Activated gamma-delta T cell treated with Interleukin-2 at 50 U/mL for 16 hours (primary cell): ENCODE measurements at regions not wholly inside any gene's neighbourhood (a gene's known extent, or its start where the extent isn't known, plus 50 kb on each side); places are given as distances from the start of the nearest gene placed in this dataset.

Experiments used
- DNase-seq: peaks from one replicate; pipeline ENCODE4 v3.0.0-alpha.2; 2020

DNA sequence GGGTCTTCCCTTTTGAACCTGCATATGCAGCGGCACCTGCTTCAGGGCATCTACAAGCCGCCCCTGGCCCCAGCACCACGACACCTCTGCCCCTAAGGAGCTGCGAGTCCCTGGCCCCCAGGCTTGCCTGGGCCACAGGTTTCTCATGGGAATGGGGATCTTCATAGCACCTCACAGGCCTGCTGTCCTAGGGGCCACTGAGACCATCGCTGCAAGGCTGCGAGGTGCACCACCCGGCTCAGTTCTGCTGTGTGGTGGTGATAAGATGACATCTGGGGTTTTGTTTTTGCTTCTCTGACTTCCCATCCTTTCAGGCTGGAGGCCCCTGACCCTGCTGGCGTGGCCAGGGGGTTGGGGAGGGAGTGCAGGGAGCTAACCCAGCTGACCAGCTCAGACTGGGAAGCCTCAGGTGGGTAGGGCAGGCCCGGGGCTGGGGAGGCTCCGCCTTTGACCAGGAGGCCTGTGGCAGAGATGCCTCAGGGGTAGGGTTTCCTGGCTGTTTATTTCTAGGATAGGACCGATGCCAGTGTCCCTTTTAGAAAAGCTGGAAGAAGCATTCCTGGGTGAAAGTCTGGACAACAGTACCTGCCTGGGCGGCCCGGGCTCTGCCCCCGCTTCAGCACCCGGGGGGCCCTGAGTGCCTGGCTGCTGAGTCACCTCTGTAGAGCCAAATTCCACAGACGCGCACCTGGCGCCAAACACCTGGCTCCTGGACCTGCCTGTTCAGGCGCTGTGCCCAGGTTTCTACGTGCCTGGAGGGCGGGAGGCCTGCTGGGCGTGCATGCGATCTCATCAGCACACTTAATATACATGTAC lies 264.7 kb downstream of the DLL1 start:
- DNase-seq, result no peak

DNA sequence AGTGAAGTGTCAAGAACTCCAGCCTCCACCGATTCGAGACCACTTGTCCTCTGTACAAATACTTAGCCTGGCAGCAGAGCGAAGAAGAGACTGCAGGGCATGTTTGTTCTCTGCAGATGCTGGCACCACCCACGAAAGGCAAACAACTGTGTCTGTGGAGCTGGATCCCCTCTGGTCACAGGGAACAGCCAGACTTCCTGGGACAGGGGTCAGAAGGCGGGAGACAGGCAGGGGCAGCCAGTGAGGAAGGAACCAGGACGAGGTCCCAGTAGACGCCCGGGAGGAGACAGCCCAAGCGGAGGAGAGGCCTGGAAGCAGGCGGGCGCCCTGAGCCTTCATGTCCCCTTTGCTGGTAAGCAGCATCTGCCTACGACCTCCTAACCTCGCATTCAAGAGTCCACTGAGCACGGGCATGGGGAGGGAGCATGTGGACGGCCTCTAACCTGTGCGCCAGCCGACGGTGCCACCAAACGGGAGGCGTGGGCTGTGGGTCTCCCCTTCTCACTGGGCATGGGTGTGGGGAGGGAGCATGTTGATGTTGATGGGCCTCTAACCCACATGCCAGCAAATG lies 265.5 kb downstream of the DLL1 start:
- DNase-seq, result no peak

DNA sequence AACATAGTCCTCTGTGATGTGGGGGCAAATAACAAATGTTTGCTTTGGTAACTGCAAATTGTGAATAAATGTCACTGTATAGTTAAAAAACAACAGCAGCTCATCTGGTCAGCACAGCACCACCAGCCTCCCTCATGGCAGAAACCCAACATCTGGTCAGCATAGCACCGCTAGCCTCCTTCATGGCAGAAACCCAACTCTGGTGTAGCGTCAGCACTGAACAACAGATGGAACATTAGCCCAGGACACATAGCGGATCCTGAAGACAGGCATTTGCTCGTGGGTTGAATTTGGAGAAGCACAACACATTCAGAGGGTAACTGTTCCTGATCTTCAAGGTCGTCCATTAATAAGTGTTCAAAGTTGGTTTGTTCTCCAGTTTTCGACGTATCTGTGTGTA lies 265.9 kb downstream of the DLL1 start:
- DNase-seq, result no peak

DNA sequence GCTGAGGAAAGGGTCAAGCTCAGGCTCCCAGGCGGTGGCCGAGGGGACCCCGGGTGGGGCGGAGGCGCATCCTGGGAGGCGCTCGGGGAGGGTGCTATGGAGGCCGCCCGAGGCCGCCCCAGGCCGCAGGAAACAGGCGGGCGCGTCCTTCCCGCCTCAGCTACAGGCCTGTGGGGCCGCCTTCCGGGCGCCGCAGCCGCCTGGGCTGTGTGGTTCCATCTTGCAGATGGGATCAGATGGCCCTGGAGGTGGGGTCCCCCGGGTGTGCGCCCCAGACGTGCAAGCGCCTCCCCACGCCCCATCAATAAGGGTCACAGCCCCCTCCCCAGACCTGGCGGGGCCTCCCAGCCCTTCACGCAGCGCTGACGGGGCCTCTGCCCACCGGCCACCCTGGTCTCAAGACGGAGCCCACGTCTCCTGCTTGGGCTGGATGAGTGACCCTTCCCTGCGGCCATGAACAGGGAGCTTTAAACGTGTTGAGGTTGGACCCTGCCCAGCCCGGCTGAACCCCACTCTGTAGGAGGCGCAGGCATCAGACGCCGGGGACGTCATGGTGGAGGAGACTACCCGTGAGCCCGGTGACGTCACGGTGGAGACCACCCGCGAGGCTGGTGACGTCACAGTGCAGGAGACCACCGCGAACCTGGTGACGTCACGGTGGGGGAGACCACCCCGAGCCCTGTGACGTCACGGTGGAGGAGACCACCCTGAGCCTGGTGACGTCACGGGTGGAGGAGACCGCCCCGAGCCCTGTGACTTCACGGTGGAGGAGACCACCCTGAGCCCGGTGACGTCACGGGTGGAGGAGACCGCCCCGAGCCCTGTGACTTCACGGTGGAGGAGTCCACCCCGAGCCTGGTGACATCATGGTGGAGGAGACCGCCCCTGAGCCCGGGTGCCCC lies 267.0 kb downstream of the DLL1 start:
- no peak for DNase-seq

DNA sequence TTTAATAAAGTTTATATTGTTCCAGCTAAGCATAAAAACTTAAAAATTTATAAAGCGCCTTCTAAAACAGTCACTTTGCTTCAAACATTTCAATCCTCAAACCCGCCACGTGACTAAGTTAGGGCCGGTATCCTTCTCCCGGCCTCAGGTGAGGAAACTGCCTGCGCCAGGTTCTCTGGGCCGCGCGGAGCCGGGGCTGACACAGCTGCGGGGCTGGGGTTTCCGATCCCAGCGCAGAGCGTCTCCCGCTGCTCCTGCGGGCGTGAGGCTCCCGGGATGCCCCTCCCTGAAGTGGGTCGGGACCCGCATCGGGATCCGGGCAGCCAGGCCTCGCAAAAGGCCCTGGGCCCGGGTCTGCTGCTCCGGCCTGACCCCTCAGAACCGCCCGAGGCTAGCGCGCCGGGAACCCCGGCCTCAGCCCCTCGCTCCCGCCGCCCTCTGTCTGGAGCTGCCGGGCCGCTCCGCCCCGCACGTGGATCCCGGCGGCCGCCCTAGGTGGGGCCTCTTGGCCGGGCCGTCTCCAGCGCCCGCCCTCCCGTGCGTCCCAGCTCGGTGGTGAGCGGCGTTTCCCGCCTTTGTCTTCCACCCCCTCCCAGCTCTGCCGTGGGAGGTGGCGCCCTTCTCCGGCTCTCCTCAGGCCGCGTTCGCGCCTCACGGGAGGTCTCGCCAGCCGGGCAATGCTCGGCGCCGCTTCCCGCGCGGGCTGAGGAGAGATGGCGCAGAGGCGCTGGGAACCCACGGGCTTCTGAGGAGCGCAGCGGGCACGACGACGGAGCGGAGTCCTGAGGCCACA lies 267.9 kb downstream of the DLL1 start:
- no peak for DNase-seq

DNA sequence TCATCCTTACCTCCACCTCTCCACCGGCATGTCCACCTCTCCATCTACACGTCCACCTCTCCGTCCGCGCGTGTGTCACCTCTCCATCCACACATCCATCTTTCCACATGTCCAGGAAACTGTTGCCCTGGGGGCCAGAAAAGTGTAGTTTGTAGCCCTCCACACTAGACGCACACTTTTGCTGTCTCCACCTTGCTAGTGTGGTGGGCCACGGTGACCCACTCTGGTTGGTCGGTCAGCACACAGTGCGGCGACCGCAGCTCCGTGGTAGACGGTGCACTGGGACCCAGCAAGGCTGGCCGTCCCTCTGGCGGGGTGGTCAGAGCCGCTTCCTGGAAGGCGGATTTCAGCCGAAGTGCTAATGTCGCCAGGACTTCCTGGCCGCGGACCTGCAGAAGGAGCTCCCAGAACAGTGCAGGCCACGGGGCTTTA lies 268.6 kb downstream of the DLL1 start:
- no peak for DNase-seq

DNA sequence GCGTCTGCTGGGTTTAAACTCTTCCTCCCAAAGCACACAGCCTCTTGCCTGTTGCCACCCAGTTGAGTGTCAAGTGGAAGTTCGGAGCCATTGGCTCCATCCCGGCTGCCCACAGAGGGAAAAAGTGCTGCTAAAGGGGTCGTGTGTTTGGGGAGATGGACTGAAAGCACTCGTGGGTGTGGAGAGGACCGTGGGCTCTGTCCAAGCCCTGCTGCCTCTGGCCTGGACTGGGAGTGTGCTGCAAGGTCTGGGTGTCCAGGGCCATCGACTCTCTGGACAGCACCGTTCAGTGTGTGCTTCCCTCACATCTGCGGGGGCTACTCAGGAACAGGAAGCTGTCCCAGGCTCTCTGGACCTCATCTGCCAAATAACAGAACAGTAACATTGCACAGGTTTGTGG lies 269.3 kb downstream of the DLL1 start:
- DNase-seq, result no peak

DNA sequence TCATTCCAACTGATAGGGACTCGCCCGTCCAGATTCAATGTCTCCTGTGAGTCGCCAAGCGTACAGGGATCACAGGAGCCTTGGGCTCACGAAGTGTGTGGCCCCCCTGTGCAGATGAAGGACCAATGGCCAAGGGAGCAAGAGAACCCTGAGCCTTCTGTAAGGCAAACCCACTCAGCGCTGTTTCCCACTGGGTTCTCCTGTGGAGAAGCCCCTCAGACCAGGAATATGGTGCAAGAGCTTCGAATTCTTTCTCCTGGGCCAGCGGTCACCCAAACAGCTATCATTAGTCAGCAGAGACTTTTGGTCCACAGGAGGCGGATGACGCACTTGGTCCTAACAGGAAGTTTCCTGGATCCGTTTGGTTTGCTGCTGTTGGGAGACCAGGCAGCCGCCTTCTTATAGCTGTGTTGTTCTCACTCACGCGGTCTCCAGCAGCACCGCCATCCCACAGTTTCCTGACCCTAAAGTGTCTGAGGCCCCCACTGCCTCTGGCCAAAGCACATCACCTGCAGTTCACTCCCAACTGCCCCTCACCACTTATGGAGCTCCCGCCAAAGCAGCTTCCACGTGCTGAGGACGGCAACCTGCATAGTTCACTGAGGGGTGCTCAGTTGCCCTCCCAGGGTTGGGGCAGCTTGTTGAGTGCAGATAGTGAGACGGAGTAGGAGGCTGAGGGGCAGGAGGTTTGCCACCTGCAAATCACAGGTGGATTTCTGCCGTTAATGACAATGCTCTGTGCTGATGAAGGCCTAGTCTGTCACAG lies 268.6 kb downstream of the ERMARD start:
- DNase-seq, result no peak

DNA sequence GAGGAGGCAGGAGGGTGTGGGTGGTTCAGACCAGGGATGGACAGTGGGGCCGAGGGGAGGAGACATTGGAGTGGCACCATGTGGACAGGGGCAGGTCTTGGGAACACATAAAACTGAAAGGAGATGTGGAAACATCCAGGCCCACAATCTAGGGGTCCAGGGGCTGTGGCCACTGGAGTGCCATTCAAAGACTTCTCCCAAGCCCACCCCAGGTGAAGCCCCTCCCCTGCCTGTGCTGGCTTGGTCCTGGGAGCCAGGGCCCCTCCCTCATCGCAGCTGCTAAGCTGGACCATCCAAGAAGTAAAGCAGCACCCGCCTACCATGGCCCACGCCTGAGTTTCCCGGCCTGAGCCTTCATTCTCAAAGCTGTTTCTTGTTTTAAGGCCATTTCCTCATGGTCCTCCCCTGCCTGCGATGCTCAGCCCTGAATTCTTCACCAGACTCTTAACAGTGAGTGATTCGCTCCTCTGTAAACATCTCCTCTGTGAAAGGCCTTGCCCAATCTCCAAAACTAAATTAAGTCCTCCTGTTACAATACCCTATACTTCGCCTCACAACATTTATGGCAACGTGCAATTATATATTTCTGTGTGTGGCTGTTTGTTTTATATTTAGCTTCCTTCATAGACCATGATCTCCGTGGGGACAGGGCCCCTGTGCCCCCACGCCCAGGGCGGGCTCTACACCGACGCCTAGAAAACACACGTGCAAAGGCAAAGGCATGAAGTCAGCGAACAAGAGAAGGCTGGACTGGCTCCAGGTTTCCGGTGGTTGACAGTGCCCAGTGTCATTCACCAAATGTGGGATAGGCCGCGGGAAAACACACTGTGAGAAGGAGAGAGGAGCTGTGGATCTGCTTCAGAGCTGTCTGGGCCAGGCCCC lies 267.8 kb downstream of the ERMARD start:
- no peak for DNase-seq

DNA sequence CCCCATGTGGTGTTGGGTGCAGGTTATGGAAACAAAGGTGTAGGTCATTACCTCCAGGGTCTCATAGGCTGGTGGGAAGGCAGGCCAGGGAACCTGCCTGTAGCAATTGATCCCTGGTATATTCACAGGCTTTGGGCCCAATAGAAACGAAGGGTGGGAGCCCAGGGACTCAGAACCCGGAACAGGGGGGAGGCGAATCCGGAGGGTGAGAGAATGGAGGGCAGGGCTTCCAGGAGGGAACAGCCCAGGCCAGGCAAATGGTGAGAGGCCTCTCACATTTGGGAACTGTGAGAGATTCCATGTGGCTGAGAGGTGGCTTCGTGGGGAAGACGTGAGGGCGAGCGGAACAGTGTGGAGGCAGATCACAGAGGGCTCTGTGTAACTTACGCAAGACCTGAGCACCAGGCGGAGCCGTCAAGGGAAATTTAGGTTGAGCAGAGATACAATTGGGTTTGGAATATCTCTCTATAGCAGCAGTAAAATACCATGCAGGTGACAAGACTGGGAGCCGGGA lies 267.1 kb downstream of the ERMARD start:
- no peak for DNase-seq

DNA sequence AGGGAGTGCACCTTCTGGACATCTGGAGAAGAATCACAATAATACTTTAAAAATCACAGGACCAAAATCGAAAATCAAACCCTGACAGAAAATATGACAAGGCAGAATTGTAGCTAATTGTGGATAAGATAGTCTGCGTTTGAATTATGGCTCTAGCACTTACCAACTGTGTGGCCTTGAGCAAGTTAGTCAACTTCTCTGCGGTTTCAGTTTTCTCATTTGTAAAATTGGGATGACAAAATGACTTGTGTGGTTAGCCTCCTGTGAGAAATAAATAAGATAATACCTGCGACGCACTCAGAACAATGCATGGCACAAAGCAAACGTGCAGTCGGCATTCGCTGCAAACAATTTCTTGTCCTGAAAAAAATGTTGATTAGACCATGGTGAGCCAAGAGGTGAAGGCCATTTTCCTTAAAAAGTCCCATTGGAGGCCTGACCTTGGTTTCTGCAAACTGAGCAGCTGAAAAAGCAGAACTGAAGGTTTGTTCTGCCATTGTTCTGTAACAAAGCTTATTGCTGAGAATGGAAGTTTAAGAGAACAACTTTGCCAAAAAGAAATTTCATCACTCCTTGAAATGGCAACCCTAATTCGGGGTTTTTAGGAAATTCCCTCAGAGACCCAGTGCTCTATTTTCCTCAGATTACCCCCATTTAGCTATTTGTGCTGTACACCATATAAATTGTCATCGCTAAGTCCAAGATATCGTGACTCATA lies 266.3 kb downstream of the ERMARD start:
- no peak for DNase-seq

DNA sequence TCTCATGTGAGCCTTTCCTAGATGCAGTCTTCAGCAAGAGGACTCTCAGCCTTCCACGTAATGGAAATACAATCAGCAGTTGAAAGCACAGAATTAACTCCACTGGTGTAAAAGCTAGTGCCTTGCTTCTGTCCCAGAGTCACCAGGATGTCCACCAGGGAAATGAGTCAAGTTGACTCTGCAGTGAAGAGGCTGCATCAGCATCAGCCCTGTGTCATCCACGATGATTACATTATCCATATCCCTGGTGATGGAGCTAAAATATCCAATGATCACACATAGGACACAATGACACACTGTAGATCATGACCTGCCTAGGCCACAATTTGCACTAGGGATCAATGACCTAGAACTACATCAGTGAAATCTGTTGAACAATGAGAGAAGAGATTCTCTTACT lies 262.4 kb downstream of the ERMARD start:
- no peak for DNase-seq

DNA sequence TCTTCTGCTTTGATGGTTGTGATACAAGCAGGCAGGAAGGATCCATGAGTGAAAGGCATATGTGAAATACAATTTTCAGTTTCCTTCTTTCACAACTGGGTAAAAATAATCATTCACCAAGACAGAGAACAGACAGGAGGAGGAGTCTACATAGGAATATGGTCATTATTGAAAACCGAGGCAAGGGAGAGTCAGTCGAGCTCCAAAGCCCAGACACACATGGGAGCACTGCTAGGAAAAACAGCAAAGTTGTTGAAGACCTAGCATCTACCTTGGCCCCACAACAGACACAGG lies 260.6 kb downstream of the ERMARD start:
- no peak for DNase-seq

DNA sequence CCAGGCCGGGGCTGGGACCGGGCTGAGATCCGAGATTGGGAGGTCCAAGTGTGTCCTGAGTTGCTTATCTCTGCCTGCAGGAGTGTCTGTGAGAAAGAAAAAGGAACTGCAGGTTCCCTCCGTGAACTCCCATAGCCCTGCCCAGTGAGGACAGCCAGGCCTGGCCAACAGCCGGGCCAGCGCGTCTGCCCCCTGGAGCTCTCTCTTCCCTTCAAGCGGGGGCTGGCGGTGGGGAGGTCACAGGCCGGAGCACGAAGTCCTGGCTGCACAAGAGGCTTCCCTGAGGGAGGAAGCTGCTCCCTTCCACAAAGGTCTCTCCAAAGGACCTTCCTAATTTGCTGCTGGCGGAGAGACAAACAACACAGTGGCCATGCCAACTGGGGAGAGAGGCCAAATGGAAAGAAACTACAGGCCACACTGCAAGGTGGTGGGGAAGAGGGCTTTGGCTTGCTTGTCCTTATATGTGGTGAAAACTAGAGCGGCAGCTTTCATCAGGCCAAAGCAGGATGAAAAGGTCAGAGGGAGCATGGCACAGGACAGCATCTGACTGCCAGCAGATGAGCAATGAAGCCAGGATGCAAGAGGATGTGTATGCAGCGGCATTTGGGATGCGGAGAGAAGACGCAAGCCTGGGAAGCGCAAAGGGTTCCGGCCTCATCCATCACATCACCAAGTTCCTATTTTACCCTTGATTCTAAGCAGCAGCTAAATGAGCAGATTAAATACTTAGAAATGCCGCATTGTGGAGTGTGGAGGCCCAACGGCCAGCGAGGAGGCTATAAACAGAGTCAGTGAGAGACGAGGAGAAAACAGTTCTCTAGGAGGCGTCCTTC lies 260.0 kb downstream of the ERMARD start:
- DNase-seq, result no peak

DNA sequence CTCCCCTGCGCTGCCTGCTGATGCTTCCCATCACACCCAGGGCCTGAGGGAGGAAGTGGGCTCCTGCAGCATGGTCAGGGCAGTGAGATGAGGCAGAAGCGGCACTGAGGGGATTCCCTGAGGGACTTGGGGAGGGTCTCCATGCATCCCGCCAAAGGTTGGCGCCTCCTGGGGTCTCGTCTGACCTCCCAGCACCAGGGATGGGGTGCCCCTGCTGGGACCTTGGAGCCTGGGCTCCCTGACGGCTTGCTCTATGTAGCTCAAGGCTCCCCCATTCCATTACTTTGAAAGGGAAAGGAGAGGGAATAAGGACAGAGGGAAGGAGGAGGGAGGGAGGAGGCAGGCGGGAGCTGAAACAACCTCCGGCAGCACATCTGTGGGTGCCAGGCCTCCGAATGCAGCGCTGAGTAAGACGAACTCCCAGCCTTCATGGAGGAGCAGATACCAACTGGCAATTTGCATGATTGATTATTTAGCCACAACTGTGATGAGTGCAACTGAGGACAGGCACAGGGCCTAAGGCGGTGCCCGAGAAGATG lies 259.3 kb downstream of the ERMARD start:
- DNase-seq, result no peak

DNA sequence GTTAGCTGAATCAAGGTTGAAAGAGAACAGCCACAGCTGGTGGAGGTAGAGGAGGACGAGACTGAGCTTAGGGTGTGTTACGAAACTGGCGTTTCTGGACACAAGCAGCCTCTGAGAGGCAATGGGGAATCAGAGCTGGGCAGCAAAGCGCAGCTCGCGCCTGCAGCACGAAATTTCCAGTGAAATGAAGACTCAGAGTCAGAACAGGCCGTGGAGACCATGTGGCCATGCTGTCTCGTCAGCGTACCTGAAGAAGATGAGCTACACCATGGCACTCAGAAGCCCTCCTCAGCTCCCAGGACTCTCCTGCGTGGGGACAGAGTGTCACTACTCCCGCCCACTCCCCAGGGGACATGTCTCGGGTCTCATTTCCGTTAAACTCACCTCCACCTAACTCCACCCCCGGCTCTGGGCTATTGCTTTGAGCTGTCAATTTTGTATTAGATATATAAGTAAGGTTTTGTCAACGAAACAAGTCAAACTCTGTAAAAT lies 256.9 kb downstream of the ERMARD start:
- DNase-seq, result no peak

DNA sequence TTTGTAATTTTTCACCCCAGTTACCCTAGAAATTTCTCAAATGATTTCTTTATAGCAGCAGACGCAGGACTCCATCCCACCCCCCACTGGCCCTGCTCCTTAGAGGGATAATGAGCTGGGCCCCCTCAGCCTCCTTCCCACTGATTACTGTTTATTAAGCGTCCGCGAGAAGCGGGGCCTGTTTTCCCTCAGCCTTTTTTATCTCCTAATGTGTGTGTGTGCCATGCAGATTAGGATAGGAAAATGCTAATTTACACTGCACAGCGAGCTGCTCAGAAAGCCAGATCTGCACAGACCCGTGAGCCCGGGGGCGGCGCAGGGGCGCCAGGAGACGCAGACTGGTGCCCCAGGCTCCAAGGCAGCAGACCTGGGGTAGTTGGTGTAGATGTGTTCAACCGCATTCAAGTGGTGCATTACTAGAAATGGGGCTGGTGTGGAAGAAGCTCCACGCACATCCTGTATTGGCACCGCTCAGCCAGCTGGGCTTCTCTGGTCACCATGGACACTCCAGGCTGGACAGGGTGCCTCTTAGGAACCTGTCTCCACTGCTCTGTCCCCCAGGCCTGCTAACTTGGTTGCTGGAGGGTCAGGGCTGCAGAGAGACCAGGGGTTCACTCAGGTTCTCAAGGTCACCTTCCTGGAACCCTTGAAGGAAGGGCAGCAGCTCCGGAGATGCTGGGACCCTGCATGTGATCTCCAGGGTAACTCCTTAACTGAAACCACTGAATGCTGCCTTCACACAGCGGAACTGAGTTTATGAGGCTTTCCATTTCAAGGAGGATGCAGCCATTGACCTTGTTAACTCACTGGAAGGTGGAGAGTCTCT lies 256.3 kb downstream of the ERMARD start:
- DNase-seq, result no peak

DNA sequence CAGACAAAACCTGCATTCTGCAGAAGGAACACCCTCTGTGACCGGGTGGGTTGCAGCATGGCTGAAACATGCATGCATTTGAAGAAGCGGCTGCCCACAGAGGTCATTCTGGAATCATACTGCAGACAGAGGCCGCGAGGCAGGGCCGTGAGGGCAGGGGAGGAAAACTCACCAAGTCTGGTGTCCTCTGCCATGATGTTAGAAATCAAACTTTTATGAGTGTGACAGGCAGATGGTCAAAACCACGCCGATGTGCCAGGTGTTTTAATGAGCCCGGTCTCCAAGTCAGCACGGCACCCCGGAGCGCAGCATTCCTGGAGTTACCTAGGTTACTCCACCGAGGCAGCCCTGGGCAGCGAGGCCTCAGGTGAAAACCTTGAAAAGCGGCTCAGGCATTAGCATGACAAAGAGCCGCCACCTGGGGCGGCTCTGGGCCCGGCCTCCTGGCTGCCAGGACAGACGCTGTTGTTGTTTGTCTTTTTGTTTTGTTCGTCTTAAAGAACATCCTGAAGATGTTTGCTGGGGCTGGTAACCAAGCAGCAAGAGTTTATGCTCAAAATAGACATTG lies 255.6 kb downstream of the ERMARD start:
- DNase-seq, result no peak
